ENCODE measurements at regions not wholly inside any gene's neighbourhood (a gene's known extent, or its start where the extent isn't known, plus 50 kb on each side); places are given as distances from the start of the nearest gene placed in this dataset.

DNA sequence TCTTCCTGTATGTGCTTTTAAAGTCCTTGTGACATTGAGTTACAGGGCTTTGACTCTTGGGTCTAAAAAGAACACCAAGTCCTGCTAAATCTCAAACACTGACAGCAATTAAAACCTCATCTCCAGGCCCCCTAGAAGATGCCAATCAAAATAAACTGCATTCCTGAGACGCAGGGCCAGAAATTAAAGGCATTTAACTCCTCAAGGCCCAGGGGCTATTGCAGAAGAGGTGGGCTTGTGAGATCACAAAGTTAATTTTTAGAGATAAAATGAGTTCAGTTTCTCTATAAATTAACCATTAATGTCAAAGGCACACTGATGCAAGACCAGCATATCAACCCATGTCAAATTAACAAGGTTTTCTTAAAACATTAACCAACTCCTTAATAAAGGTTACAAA, 145.6 kb upstream of the CARMIL1 start:
- no peak for TF ChIP-seq TAF1 (IDR thresholded peaks at IDR 0.05; ENCODE audit: borderline replicate concordance, low read depth, low read length)
- no peak for TF ChIP-seq POLR2A (IDR thresholded peaks at IDR 0.05; ENCODE audit: low read depth, low read length)
- TF ChIP-seq POLR2AphosphoS5 (IDR thresholded peaks at IDR 0.05; ENCODE audit: low read depth, low read length) = no peak
